Neural crest cell (in vitro differentiated cells): ENCODE measurements at regions not wholly inside any gene's neighbourhood (a gene's known extent, or its start where the extent isn't known, plus 50 kb on each side); places are given as distances from the start of the nearest gene placed in this dataset.
"Not testable (repeated sequence)": the region's sequence is repeated elsewhere in the genome, so short reads cannot be mapped to it uniquely, and the experiment has no call there.

ENCODE experiments used
- DNase-seq: peaks from one replicate; pipeline ENCODE4 v3.0.0; 2021; ENCODE audit warnings: low read depth, mixed read lengths, low spot score
- H3K27ac Mint-ChIP-seq: one replicate; pipeline ENCODE4 v1.8.0; 2021; ENCODE audit warnings: mild to moderate bottlenecking, mixed read lengths; ENCODE audit not compliant: unreplicated experiment
- H3K27me3 Mint-ChIP-seq: 2 replicates; pipeline ENCODE4 v1.8.0; 2021; ENCODE audit warnings: low read depth, mild to moderate bottlenecking, mixed read lengths
- H3K36me3 Mint-ChIP-seq: 2 replicates; pipeline ENCODE4 v1.8.0; 2021; ENCODE audit warnings: low read depth, mild to moderate bottlenecking, mixed read lengths
- H3K4me1 Mint-ChIP-seq: 2 replicates; pipeline ENCODE4 v1.8.0; 2021; ENCODE audit warnings: mixed read lengths
- H3K4me3 Mint-ChIP-seq: one replicate; pipeline ENCODE4 v1.8.0; 2021; ENCODE audit warnings: mild to moderate bottlenecking, mixed read lengths
- H3K9me3 Mint-ChIP-seq: 2 replicates; pipeline ENCODE4 v1.8.0; 2021; ENCODE audit warnings: mixed read lengths
- CTCF ChIP-seq: fragments of 200-600 bp; sonication (generic); conservative IDR thresholded peaks from 2 replicates; pipeline ENCODE4 v1.5.0; 2021; ENCODE audit warnings: antibody characterized with exemption, mild to moderate bottlenecking

GRCh38 chr1:221601166-221601565, 140.7 kb downstream of the DUSP10 start:
- no peak for TF ChIP-seq CTCF
- DNase-seq, result no peak
- no peaks in the 10 kb centered on the region for H3K4me1 Mint-ChIP-seq
- H3K4me3 Mint-ChIP-seq, result no peak overlapping the region
- H3K9me3 Mint-ChIP-seq, result no peaks in the 10 kb centered on the region
- no peaks in the 10 kb centered on the region for H3K36me3 Mint-ChIP-seq
- H3K27me3 Mint-ChIP-seq, result no peaks in the 10 kb centered on the region
- no peak overlapping the region for H3K27ac Mint-ChIP-seq

- Mint-ChIP-seq H3K4me3 (no peak overlapping the region), H3K4me1 (no peaks in the 10 kb centered on the region), H3K9me3 (peaks cover under 1% of the 10 kb centered on the region), H3K36me3 (no peaks in the 10 kb centered on the region), H3K27ac (no peak overlapping the region), H3K27me3 (no peaks in the 10 kb centered on the region)
- no peak for TF ChIP-seq CTCF
- DNase-seq, result no peak
These were observed 139.1 kb downstream of the DUSP10 start for GRCh38 chr1:221602830-221603229.

- H3K9me3 Mint-ChIP-seq, H3K27me3 Mint-ChIP-seq, H3K4me3 Mint-ChIP-seq, DNase-seq, H3K4me1 Mint-ChIP-seq, H3K36me3 Mint-ChIP-seq, H3K27ac Mint-ChIP-seq: not testable (repeated sequence)
These were observed 137.5 kb downstream of the DUSP10 start for GRCh38 chr1:221604390-221604789.

GRCh38 chr1:221604948-221605347, 136.9 kb downstream of the DUSP10 start:
- H3K9me3 Mint-ChIP-seq, result peaks cover 2% of the 10 kb centered on the region
- H3K4me3 Mint-ChIP-seq, result no peak overlapping the region
- DNase-seq, result no peak
- no peaks in the 10 kb centered on the region for H3K4me1 Mint-ChIP-seq
- TF ChIP-seq CTCF, result no peak
- H3K27me3 Mint-ChIP-seq, result no peaks in the 10 kb centered on the region
- H3K36me3 Mint-ChIP-seq, result no peaks in the 10 kb centered on the region
- no peak overlapping the region for H3K27ac Mint-ChIP-seq

GRCh38 chr1:221605569-221605968, 136.3 kb downstream of the DUSP10 start:
- no peak for DNase-seq
- H3K27me3 Mint-ChIP-seq, result no peaks in the 10 kb centered on the region
- TF ChIP-seq CTCF, result no peak
- no peak overlapping the region for H3K4me3 Mint-ChIP-seq
- no peaks in the 10 kb centered on the region for H3K36me3 Mint-ChIP-seq
- no peaks in the 10 kb centered on the region for H3K4me1 Mint-ChIP-seq
- peaks cover 2% of the 10 kb centered on the region for H3K9me3 Mint-ChIP-seq
- no peak overlapping the region for H3K27ac Mint-ChIP-seq

GRCh38 chr1:221606256-221606655, 135.6 kb downstream of the DUSP10 start:
- Mint-ChIP-seq H3K4me1 (no peaks in the 10 kb centered on the region), H3K4me3 (no peak overlapping the region), H3K27me3 (no peaks in the 10 kb centered on the region), H3K9me3 (peaks cover 2% of the 10 kb centered on the region), H3K27ac (no peak overlapping the region), H3K36me3 (no peaks in the 10 kb centered on the region)
- TF ChIP-seq CTCF, result no peak
- DNase-seq, result no peak
